ENCODE measurements at regions not wholly inside any gene's neighbourhood (a gene's known extent, or its start where the extent isn't known, plus 50 kb on each side); places are given as distances from the start of the nearest gene placed in this dataset.

GRCh38 chr5:8053270-8053669 lies 184.3 kb downstream of the MTRR start:
- no peaks in the 10 kb centered on the region for H3K9me3 ChIP-seq
- H3K4me1 ChIP-seq, result no peaks in the 10 kb centered on the region
- no peak overlapping the region for H3K27ac ChIP-seq
- no peak for DNase-seq (ENCODE audit: low spot score)
- H3K36me3 ChIP-seq, result no peaks in the 10 kb centered on the region
- TF ChIP-seq, protein P1, sequence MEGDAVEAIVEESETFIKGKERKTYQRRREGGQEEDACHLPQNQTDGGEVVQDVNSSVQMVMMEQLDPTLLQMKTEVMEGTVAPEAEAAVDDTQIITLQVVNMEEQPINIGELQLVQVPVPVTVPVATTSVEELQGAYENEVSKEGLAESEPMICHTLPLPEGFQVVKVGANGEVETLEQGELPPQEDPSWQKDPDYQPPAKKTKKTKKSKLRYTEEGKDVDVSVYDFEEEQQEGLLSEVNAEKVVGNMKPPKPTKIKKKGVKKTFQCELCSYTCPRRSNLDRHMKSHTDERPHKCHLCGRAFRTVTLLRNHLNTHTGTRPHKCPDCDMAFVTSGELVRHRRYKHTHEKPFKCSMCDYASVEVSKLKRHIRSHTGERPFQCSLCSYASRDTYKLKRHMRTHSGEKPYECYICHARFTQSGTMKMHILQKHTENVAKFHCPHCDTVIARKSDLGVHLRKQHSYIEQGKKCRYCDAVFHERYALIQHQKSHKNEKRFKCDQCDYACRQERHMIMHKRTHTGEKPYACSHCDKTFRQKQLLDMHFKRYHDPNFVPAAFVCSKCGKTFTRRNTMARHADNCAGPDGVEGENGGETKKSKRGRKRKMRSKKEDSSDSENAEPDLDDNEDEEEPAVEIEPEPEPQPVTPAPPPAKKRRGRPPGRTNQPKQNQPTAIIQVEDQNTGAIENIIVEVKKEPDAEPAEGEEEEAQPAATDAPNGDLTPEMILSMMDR (IDR thresholded peaks at IDR 0.05), result no peak
- no peaks in the 10 kb centered on the region for H3K27me3 ChIP-seq
- no peak overlapping the region for H3K4me3 ChIP-seq

GRCh38 chr5:8057769-8058168 lies 188.8 kb downstream of the MTRR start:
- Histone ChIP-seq H3K4me1 (no peaks in the 10 kb centered on the region), H3K27me3 (no peaks in the 10 kb centered on the region), H3K9me3 (no peaks in the 10 kb centered on the region), H3K4me3 (no peak overlapping the region), H3K27ac (no peak overlapping the region), H3K36me3 (no peaks in the 10 kb centered on the region)
- TF ChIP-seq, protein P1 (IDR thresholded peaks at IDR 0.05), result no peak
- DNase-seq (ENCODE audit: low spot score), result no peak

- H3K4me1 ChIP-seq, result no peaks in the 10 kb centered on the region
- H3K9me3 ChIP-seq, result no peaks in the 10 kb centered on the region
- no peaks in the 10 kb centered on the region for H3K36me3 ChIP-seq
- H3K27me3 ChIP-seq, result no peaks in the 10 kb centered on the region
- TF ChIP-seq, protein P1 (IDR thresholded peaks at IDR 0.05), result no peak
- H3K4me3 ChIP-seq, result no peak overlapping the region
- no peak for DNase-seq (ENCODE audit: low spot score)
- H3K27ac ChIP-seq, result no peak overlapping the region
Observed at GRCh38 chr5:8058616-8059190, 189.8 kb downstream of the MTRR start.

DNA sequence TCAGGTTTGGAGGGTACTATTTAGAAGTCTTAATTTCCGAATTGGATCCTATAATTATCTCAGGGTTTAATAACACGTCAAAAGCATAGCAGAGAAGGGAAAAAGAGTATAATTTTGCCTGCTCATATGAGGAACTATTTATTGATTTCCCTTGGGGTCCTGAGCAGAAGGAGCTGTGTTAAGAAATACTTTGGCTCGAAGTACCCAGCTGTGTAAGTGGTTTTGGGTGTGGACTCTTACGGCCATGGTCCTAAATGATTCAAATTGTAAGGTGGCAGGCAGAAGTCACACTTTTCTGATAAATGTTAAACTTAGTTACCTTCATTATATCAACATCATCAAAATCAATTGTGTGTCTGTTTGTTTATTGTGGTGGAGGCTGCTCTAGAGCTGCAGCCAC lies 190.4 kb downstream of the MTRR start:
- no peaks in the 10 kb centered on the region for H3K9me3 ChIP-seq
- TF ChIP-seq, protein P1 (IDR thresholded peaks at IDR 0.05), result no peak
- no peaks in the 10 kb centered on the region for H3K4me1 ChIP-seq
- DNase-seq (ENCODE audit: low spot score), result no peak
- H3K27me3 ChIP-seq, result no peaks in the 10 kb centered on the region
- no peak overlapping the region for H3K27ac ChIP-seq
- H3K36me3 ChIP-seq, result no peaks in the 10 kb centered on the region
- no peak overlapping the region for H3K4me3 ChIP-seq

DNA sequence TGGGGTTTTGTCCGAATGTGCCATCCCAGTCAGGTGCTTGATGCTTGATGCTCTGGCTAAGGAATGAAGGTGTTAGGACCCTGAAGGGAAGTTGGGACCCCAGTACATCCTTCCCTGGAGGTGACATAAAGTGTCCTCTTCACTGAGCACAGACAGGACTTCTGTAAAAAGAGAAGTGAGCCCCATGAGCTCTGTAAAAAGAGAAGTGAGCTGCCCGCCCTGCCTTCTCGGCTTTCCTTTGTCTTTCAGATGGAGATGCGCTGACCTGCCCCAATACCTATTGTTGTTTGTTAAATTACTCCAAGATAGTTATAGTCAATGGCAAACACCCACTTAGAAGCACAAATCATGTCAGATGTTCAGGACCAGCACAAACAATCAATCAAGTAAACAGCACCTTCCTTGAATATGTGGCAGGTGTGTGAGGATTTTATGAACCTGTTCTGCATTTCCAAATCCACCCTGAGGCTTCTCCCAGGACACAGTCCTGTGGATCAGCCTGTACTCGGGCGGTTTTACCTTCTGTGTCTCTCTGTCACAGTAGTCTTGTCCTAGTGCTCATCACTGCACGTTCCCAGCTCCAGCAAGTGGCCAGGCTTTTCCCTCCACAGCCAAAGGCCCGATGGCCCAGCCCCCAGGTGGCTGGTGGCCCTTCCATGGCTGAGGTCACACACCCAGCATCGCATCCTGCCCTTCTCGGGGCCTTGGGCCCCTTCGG lies 191.4 kb downstream of the MTRR start:
- no peaks in the 10 kb centered on the region for H3K27me3 ChIP-seq
- H3K4me1 ChIP-seq, result no peaks in the 10 kb centered on the region
- DNase-seq (ENCODE audit: low spot score), result no peak
- no peaks in the 10 kb centered on the region for H3K9me3 ChIP-seq
- TF ChIP-seq, protein P1 (IDR thresholded peaks at IDR 0.05), result no peak
- no peaks in the 10 kb centered on the region for H3K36me3 ChIP-seq
- H3K27ac ChIP-seq, result no peak overlapping the region
- no peak overlapping the region for H3K4me3 ChIP-seq
